ENCODE measurements at regions not wholly inside any gene's neighbourhood (a gene's known extent, or its start where the extent isn't known, plus 50 kb on each side); places are given as distances from the start of the nearest gene placed in this dataset.

GRCh38 chr9:81417299-81417675, 272.1 kb downstream of the TLE1 start:
- ATAC-seq: no peak
- Mint-ChIP-seq H3K27me3 (ENCODE audit: low read depth) (no peaks in the 10 kb centered on the region), H3K4me1 (ENCODE audit: low read depth) (no peaks in the 10 kb centered on the region), H3K36me3 (ENCODE audit: low read depth) (no peaks in the 10 kb centered on the region), H3K27ac (no peak overlapping the region), H3K9me3 (ENCODE audit: insufficient read depth) (no peaks in the 10 kb centered on the region), H3K4me3 (no peak overlapping the region)
- DNase-seq: no peak
- CTCF ChIA-PET: no interaction called here
- POLR2A ChIA-PET: no interaction called here

GRCh38 chr9:81416476-81417298, 272.7 kb downstream of the TLE1 start:
- CTCF ChIA-PET: no interaction called here

DNA sequence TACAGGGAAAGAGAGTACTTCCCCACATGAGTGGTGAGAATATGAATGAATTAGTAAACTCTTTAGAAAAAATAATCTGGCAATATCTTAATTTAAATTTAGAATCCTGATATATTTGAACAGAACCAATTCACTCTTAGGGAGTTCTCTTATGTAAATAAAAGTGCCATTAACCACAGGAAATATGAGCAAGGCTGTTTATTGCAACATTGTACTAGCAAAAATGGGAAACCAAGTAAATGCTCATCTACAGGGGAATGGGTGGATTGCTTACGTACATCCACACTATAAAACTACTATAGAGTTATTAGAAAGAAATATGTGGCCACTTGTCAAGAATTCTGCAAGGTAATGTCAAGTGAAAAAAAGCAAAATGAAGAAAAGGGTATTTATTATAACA, 274.5 kb downstream of the TLE1 start:
- POLR2A ChIA-PET: no interaction called here
- H3K4me1 Mint-ChIP-seq (ENCODE audit: low read depth): no peaks in the 10 kb centered on the region
- no peaks in the 10 kb centered on the region for H3K36me3 Mint-ChIP-seq (ENCODE audit: low read depth)
- ATAC-seq (no peak), DNase-seq (no peak)
- no peak overlapping the region for H3K27ac Mint-ChIP-seq
- CTCF ChIA-PET: no interaction called here
- H3K27me3 Mint-ChIP-seq (ENCODE audit: low read depth): no peaks in the 10 kb centered on the region
- H3K4me3 Mint-ChIP-seq: no peak overlapping the region
- H3K9me3 Mint-ChIP-seq (ENCODE audit: insufficient read depth): no peaks in the 10 kb centered on the region

More at GRCh38 chr9:81416476-81417298, 272.7 kb downstream of the TLE1 start:
- H3K36me3 Mint-ChIP-seq (ENCODE audit: low read depth): no peaks in the 10 kb centered on the region
- POLR2A ChIA-PET: no interaction called here
- no peak for DNase-seq
- no peaks in the 10 kb centered on the region for H3K9me3 Mint-ChIP-seq (ENCODE audit: insufficient read depth)
- ATAC-seq: no peak
- no peak overlapping the region for H3K27ac Mint-ChIP-seq
- H3K4me1 Mint-ChIP-seq (ENCODE audit: low read depth): no peaks in the 10 kb centered on the region
- no peaks in the 10 kb centered on the region for H3K27me3 Mint-ChIP-seq (ENCODE audit: low read depth)
- no peak overlapping the region for H3K4me3 Mint-ChIP-seq

- no peaks in the 10 kb centered on the region for H3K36me3 Mint-ChIP-seq (ENCODE audit: low read depth)
- no peaks in the 10 kb centered on the region for H3K9me3 Mint-ChIP-seq (ENCODE audit: insufficient read depth)
- H3K4me1 Mint-ChIP-seq (ENCODE audit: low read depth): no peaks in the 10 kb centered on the region
- H3K27ac Mint-ChIP-seq: no peak overlapping the region
- ChIA-PET POLR2A (no interaction called here), CTCF (no interaction called here)
- no peak for DNase-seq
- H3K4me3 Mint-ChIP-seq: no peak overlapping the region
- ATAC-seq: no peak
- no peaks in the 10 kb centered on the region for H3K27me3 Mint-ChIP-seq (ENCODE audit: low read depth)
These were observed 277.4 kb downstream of the TLE1 start for GRCh38 chr9:81411961-81412360.

GRCh38 chr9:81410201-81410600, 279.1 kb downstream of the TLE1 start:
- no peaks in the 10 kb centered on the region for H3K4me1 Mint-ChIP-seq (ENCODE audit: low read depth)
- ATAC-seq (no peak), DNase-seq (no peak)
- H3K9me3 Mint-ChIP-seq (ENCODE audit: insufficient read depth): no peaks in the 10 kb centered on the region
- no peaks in the 10 kb centered on the region for H3K27me3 Mint-ChIP-seq (ENCODE audit: low read depth)
- no peaks in the 10 kb centered on the region for H3K36me3 Mint-ChIP-seq (ENCODE audit: low read depth)
- H3K27ac Mint-ChIP-seq: no peak overlapping the region
- ChIA-PET POLR2A (no interaction called here), CTCF (no interaction called here)
- no peak overlapping the region for H3K4me3 Mint-ChIP-seq

DNA sequence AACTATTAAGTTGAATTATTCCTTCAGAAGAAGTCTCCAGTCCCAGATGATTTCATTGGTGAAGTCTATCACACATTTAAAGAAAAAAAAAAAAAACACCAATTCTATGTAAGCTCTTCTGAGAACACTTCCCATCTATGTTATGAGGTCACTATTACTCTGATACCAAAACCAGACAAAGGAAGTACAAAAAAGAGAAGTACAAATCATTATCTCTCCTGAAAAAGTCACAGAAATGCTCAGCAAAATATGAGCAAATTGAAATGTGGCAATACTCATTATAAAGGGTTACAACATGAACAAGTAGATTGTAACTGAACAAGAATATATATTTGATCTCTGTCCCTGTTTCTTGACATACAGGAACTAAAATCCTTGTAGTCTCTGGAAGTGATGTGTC, 280.4 kb downstream of the TLE1 start:
- DNase-seq (no peak), ATAC-seq (no peak)
- Mint-ChIP-seq H3K9me3 (ENCODE audit: insufficient read depth) (no peaks in the 10 kb centered on the region), H3K4me3 (no peak overlapping the region), H3K27ac (no peak overlapping the region), H3K27me3 (ENCODE audit: low read depth) (no peaks in the 10 kb centered on the region), H3K36me3 (ENCODE audit: low read depth) (no peaks in the 10 kb centered on the region), H3K4me1 (ENCODE audit: low read depth) (no peaks in the 10 kb centered on the region)
- ChIA-PET POLR2A (no interaction called here), CTCF (no interaction called here)

GRCh38 chr9:81404931-81405598, 284.3 kb downstream of the TLE1 start:
- Mint-ChIP-seq H3K27me3 (ENCODE audit: low read depth) (no peaks in the 10 kb centered on the region), H3K9me3 (ENCODE audit: insufficient read depth) (no peaks in the 10 kb centered on the region), H3K4me3 (no peak overlapping the region), H3K36me3 (ENCODE audit: low read depth) (no peaks in the 10 kb centered on the region), H3K27ac (no peak overlapping the region), H3K4me1 (ENCODE audit: low read depth) (no peaks in the 10 kb centered on the region)
- ATAC-seq (no peak), DNase-seq (no peak)
- ChIA-PET POLR2A (no interaction called here), CTCF (no interaction called here)

DNA sequence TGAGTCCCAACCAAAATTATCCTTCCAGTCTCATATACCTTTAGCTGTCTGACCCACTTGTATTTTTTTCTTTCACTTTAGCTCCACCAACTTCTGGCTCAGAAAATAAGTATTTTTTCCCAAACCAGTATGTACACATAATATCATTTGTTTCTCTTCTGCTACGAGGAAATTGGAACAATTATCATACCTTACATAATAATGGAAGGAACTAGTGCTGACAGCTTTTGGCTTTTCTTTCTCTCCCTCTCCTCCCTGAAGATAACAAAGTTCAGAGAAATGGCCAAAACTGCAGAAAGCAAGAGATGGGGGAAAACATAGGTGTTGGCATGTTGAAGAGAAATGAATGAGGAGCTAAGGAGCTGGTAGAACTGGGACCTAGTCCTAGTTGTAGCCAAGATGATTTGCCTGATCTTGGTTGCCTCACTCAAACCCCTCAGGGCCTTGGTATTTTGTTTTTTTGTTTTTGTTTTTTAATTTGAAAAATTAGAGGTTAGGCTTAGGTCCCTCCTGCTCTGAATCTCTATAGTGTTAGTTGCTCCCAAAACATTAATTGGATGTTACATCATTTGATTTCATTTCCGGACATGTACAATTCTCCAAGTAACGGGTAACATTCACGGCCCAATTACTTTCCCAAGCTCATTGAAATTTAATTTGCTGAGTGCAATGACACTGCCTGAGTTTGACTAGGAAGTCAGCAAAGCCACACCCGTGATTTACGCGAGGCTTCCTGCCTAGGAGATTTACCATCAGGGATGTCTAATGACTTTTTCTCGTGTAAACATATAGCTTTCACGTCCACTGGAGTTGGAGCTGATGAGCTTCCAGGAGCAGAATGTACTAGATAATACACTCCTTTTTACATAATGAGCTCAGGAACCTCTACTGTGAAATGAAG, 291.6 kb downstream of the TLE1 start:
- ATAC-seq (no peak), DNase-seq (no peak)
- Mint-ChIP-seq H3K4me1 (ENCODE audit: low read depth) (no peaks in the 10 kb centered on the region), H3K27me3 (ENCODE audit: low read depth) (no peaks in the 10 kb centered on the region), H3K4me3 (no peak overlapping the region), H3K27ac (no peak overlapping the region), H3K36me3 (ENCODE audit: low read depth) (no peaks in the 10 kb centered on the region), H3K9me3 (ENCODE audit: insufficient read depth) (no peaks in the 10 kb centered on the region)
- ChIA-PET CTCF (no interaction called here), POLR2A (no interaction called here)

DNA sequence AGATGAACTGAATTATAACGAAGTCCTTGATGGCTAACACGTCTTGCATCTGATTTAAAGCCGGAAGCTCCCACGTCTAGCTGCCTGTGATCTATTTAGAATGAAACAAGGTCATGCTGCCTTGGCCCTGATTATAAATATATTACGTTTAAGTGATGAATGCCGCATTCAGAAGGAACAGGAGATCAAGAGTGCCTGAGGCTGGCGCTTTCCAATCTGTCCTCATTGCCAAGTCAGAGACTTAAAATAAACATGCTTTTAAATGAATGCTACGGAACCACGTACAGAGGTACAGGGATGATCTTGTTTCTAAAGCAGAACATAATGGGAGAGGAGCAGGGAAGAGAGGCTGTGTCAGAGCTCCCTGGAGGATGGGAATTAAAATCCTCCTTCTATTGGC, 292.8 kb downstream of the TLE1 start:
- no peak overlapping the region for H3K27ac Mint-ChIP-seq
- no peaks in the 10 kb centered on the region for H3K27me3 Mint-ChIP-seq (ENCODE audit: low read depth)
- H3K36me3 Mint-ChIP-seq (ENCODE audit: low read depth): no peaks in the 10 kb centered on the region
- H3K4me1 Mint-ChIP-seq (ENCODE audit: low read depth): no peaks in the 10 kb centered on the region
- ChIA-PET CTCF (no interaction called here), POLR2A (no interaction called here)
- no peaks in the 10 kb centered on the region for H3K9me3 Mint-ChIP-seq (ENCODE audit: insufficient read depth)
- ATAC-seq (no peak), DNase-seq (no peak)
- no peak overlapping the region for H3K4me3 Mint-ChIP-seq

GRCh38 chr9:81395676-81396054, 293.7 kb downstream of the TLE1 start:
- Mint-ChIP-seq H3K4me3 (no peak overlapping the region), H3K9me3 (ENCODE audit: insufficient read depth) (no peaks in the 10 kb centered on the region), H3K4me1 (ENCODE audit: low read depth) (no peaks in the 10 kb centered on the region), H3K27me3 (ENCODE audit: low read depth) (no peaks in the 10 kb centered on the region), H3K27ac (no peak overlapping the region), H3K36me3 (ENCODE audit: low read depth) (no peaks in the 10 kb centered on the region)
- ChIA-PET POLR2A (no interaction called here), CTCF (no interaction called here)
- ATAC-seq (no peak), DNase-seq (no peak)

- Mint-ChIP-seq H3K27ac (no peak overlapping the region), H3K9me3 (ENCODE audit: insufficient read depth) (no peaks in the 10 kb centered on the region), H3K4me3 (no peak overlapping the region), H3K4me1 (ENCODE audit: low read depth) (no peaks in the 10 kb centered on the region), H3K27me3 (ENCODE audit: low read depth) (no peaks in the 10 kb centered on the region), H3K36me3 (ENCODE audit: low read depth) (no peaks in the 10 kb centered on the region)
- DNase-seq: no peak
- POLR2A ChIA-PET: no interaction called here
- ATAC-seq: no peak
- CTCF ChIA-PET: no interaction called here
These were observed 294.3 kb downstream of the TLE1 start for GRCh38 chr9:81394881-81395675.
